GM12878 (cell line): ENCODE measurements at regions not wholly inside any gene's neighbourhood (a gene's known extent, or its start where the extent isn't known, plus 50 kb on each side); places are given as distances from the start of the nearest gene placed in this dataset.

Experiments used
- ATAC-seq: fragments of 200-7000 bp; cut with Tn5 transposase; 3 replicates; pipeline ENCODE4 v1.9.1; 2020; ENCODE audit warnings: mild to moderate bottlenecking, moderate library complexity
- BruUV-seq: library from RNA; stranded (reverse); fragments of 400-500 nt; replicated peaks from 2 replicates; lab custom pipeline; 2021; lab: Mats Ljungman, UMichigan
- CTCF ChIA-PET: fragments of 300-600 bp; sonication (Branson Sonifier 250); formaldehyde crosslinking; extraction: SDS; loops from one replicate; lab custom pipeline; 2021; ENCODE audit warnings: inconsistent platforms; lab: Yijun Ruan, JAX
- POLR2A ChIA-PET: fragments of 350-600 bp; formaldehyde crosslinking; extraction: SDS; loops from one replicate; lab custom pipeline; 2021; ENCODE audit warnings: inconsistent platforms; lab: Charles Lee
- RAD21 ChIA-PET: fragments of 300-600 bp; sonication (Branson Sonifier 250); formaldehyde crosslinking; loops from one replicate; lab custom pipeline; 2023; ENCODE audit warnings: antibody characterized with exemption; ENCODE audit not compliant: unreplicated experiment; lab: Charles Lee
- SMC1A ChIA-PET: fragments of 300-600 bp; sonication (Branson Sonifier 250); formaldehyde crosslinking; loops from one replicate; lab custom pipeline; 2023; ENCODE audit not compliant: unreplicated experiment, uncharacterized antibody; lab: Charles Lee
- DNase-seq: peaks from one replicate; pipeline ENCODE4 v3.0.0-alpha.2; 2011; ENCODE audit warnings: low read depth, low spot score
- FAIRE-seq: peaks from 3 replicates; lab custom pipeline; 2011; peaks lifted over from hg19 to GRCh38; lab: Jason Lieb, UNC
- H2AFZ ChIP-seq: 2 replicates; pipeline ENCODE4 v1.6.0; 2011; ENCODE audit warnings: low read depth, low read length, control low read depth; ENCODE audit not compliant: control insufficient read depth
- H3K27ac ChIP-seq: 2 replicates; pipeline ENCODE4 v1.5.1; 2011; ENCODE audit warnings: control low read depth; ENCODE audit not compliant: control insufficient read depth, insufficient read depth
- H3K27me3 ChIP-seq, 2 experiments: replicated peaks in 1 of 2; 2 replicates each; pipeline versions ENCODE4 v1.6.0 to v1.6.1; 2011; ENCODE audit warnings: low read length in 1 of 2; ENCODE audit not compliant: control insufficient read depth in 2 of 2, insufficient read depth in 2 of 2
- H3K36me3 ChIP-seq, 2 experiments: 2 replicates each; pipeline ENCODE4 v1.5.1; 2011; ENCODE audit warnings: low read length in 1 of 2; ENCODE audit not compliant: control insufficient read depth in 2 of 2, insufficient read depth in 2 of 2
- H3K4me1 ChIP-seq: 2 replicates; pipeline ENCODE4 v1.6.1; 2011; ENCODE audit warnings: mild to moderate bottlenecking, low read length, moderate library complexity, mixed read lengths; ENCODE audit not compliant: control insufficient read depth, insufficient read depth
- H3K4me2 ChIP-seq: 2 replicates; pipeline ENCODE4 v1.6.0; 2011; ENCODE audit warnings: control low read depth; ENCODE audit not compliant: control insufficient read depth, insufficient read depth
- H3K4me3 ChIP-seq: fragments of 200-600 bp; sonication (generic); 2 replicates; pipeline ENCODE4 v1.5.1; 2016
- H3K79me2 ChIP-seq: 2 replicates; pipeline ENCODE4 v1.6.0; 2011; ENCODE audit warnings: low read length; ENCODE audit not compliant: control insufficient read depth, insufficient read depth
- H3K9ac ChIP-seq: 2 replicates; pipeline ENCODE4 v1.8.0; 2011; ENCODE audit warnings: low read length, control low read depth, mixed read lengths; ENCODE audit not compliant: control insufficient read depth, insufficient read depth
- H3K9me3 ChIP-seq: replicated peaks from 3 replicates; pipeline ENCODE4 v1.5.1; 2011; ENCODE audit warnings: mild to moderate bottlenecking, low read length; ENCODE audit not compliant: control insufficient read depth, insufficient read depth
- H4K20me1 ChIP-seq: 2 replicates; pipeline ENCODE4 v1.6.0; 2011; ENCODE audit not compliant: control insufficient read depth, insufficient read depth
- BHLHE40 ChIP-seq, 2 experiments: fragments of 450-650 bp in 1 of 2; IDR thresholded peaks; 2 replicates each; pipeline ENCODE4 v1.6.1; 2011 to 2017; ENCODE audit warnings: low read depth in 2 of 2, borderline replicate concordance in 1 of 2, improper control_type of control experiment in 1 of 2, low read length in 1 of 2, mild to moderate bottlenecking in 1 of 2
- ETV6 ChIP-seq, 2 experiments: fragments of 450-650 bp in 1 of 2; IDR thresholded peaks in 1 of 2; conservative IDR thresholded peaks in 1 of 2; 2 replicates each; pipeline ENCODE4 v1.6.1; 2014; ENCODE audit warnings: antibody characterized with exemption in 1 of 2, borderline replicate concordance in 1 of 2, low read depth in 1 of 2, mild to moderate bottlenecking in 1 of 2, moderate library complexity in 1 of 2
- MYB ChIP-seq: fragments of 150-350 bp; IDR thresholded peaks from 2 replicates; pipeline ENCODE4 v1.6.1; 2014; ENCODE audit warnings: mild to moderate bottlenecking, low read depth, low read length, borderline replicate concordance
- NFYB ChIP-seq: IDR thresholded peaks from 2 replicates; pipeline ENCODE4 v1.6.1; 2011; ENCODE audit warnings: low read depth, mild to moderate bottlenecking, low read length, improper control_type of control experiment, moderate library complexity; ENCODE audit not compliant: insufficient read depth
- NR2F1 ChIP-seq: fragments of 450-650 bp; conservative IDR thresholded peaks from 2 replicates; pipeline ENCODE4 v1.6.1; 2017; ENCODE audit warnings: mild to moderate bottlenecking
- PML ChIP-seq: IDR thresholded peaks from 2 replicates; pipeline ENCODE4 v1.6.1; 2012; ENCODE audit warnings: low read length, inconsistent platforms
- PRDM15 ChIP-seq: fragments of 450-650 bp; formaldehyde crosslinking; IDR thresholded peaks from 2 replicates; pipeline ENCODE4 v1.4.0; 2020; ENCODE audit warnings: mild to moderate bottlenecking, moderate library complexity
- RAD51 ChIP-seq: fragments of 450-650 bp; IDR thresholded peaks from 2 replicates; pipeline ENCODE4 v1.6.1; 2016; ENCODE audit warnings: moderate library complexity, mild to moderate bottlenecking, inconsistent platforms
- RB1 ChIP-seq: fragments of 450-650 bp; formaldehyde crosslinking; IDR thresholded peaks from 2 replicates; pipeline ENCODE4 v1.6.1; 2017; ENCODE audit warnings: mild to moderate bottlenecking, borderline replicate concordance
- RCOR1 ChIP-seq: conservative IDR thresholded peaks from 2 replicates; pipeline ENCODE4 v1.6.1; 2012; ENCODE audit warnings: low read depth, low read length, improper control_type of control experiment
- SIX5 ChIP-seq: IDR thresholded peaks from 2 replicates; pipeline ENCODE4 v1.6.1; 2011; ENCODE audit warnings: mild to moderate bottlenecking, low read depth, low read length, moderate library complexity; ENCODE audit not compliant: severe bottlenecking
- SMARCA5 ChIP-seq: fragments of 450-650 bp; IDR thresholded peaks from 2 replicates; pipeline ENCODE4 v1.6.1; 2017; ENCODE audit warnings: mild to moderate bottlenecking
- SMC3 ChIP-seq: IDR thresholded peaks from 2 replicates; pipeline ENCODE4 v1.6.1; 2011; ENCODE audit warnings: low read length, improper control_type of control experiment, borderline replicate concordance
- STAT1 ChIP-seq: fragments of 450-650 bp; conservative IDR thresholded peaks from 2 replicates; pipeline ENCODE4 v1.6.1; 2014; ENCODE audit warnings: antibody characterized with exemption, mild to moderate bottlenecking
- WGBS: methylation state at CpG from one replicate; pipeline ENCODE4 v1.1.6; 2016; ENCODE audit warnings: low lambda C conversion rate; ENCODE audit not compliant: insufficient replicate concordance, insufficient coverage; ENCODE audit errors: missing lambda C conversion rate; 5-methylcytosine and 5-hydroxymethylcytosine counted together
- in situ Hi-C: fragments of 300-500 bp; cut with MboI; formaldehyde crosslinking; loops from 9 replicates; pipeline ENCODE4 v1.14.3; 2018; ENCODE audit warnings: mixed read lengths
- intact Hi-C: fragments of 100-400 bp; cut with micrococcal nuclease; formaldehyde crosslinking; loops from one replicate; pipeline ENCODE4 v1.14.2; 2022; ENCODE audit not compliant: unreplicated experiment

- H3K9me3 ChIP-seq, result no peaks in the 10 kb centered on the region
- H4K20me1 ChIP-seq, result no peaks in the 10 kb centered on the region
- CTCF ChIA-PET, result no interaction called here
- TF ChIP-seq NFYB (no peak), BHLHE40 (IDR thresholded peaks at IDR 0.05; ENCODE audit: borderline replicate concordance in 1 of 2, low read depth in 2 of 2, low read length in 1 of 2) (no peak), SIX5 (no peak), RCOR1 (no peak), RAD51 (no peak)
- H3K27me3 ChIP-seq, result no peaks in the 10 kb centered on the region; a peak in 1 of 4 replicates
- H3K4me2 ChIP-seq, result no peak overlapping the region
- no TSS peak for BruUV-seq
- no peak overlapping the region for H2AFZ ChIP-seq
- H3K79me2 ChIP-seq, result no peaks in the 10 kb centered on the region
- no peak overlapping the region for H3K27ac ChIP-seq
- FAIRE-seq, result no peak
- no peak for DNase-seq
- SMC1A ChIA-PET, result no interaction called here
- H3K4me1 ChIP-seq, result no peaks in the 10 kb centered on the region
- 31% methylated on average over 5 of the region's 5 CpGs for WGBS
- POLR2A ChIA-PET, result no interaction called here
- RAD21 ChIA-PET, result no interaction called here
- ATAC-seq, result no peak
- H3K4me3 ChIP-seq, result no peak overlapping the region
- no peaks in the 10 kb centered on the region for H3K36me3 ChIP-seq
- intact Hi-C loops (no loop called here), in situ Hi-C loops (no loop called here)
- H3K9ac ChIP-seq, result no peak overlapping the region
Measured at GRCh38 chr5:58133631-58134296, 326.1 kb downstream of the PLK2 start.

- ChIA-PET POLR2A (no interaction called here), SMC1A (no interaction called here), CTCF (no interaction called here), RAD21 (no interaction called here)
- no peaks in the 10 kb centered on the region for H4K20me1 ChIP-seq
- H3K4me3 ChIP-seq, result no peak overlapping the region
- no peak overlapping the region for H3K27ac ChIP-seq
- no peak overlapping the region for H3K4me2 ChIP-seq
- no peak for DNase-seq
- no peak for FAIRE-seq
- no peaks in the 10 kb centered on the region for H3K4me1 ChIP-seq
- in situ Hi-C loops, result no loop called here
- no peak overlapping the region for H2AFZ ChIP-seq
- intact Hi-C loops, result no loop called here
- ATAC-seq, result no peak
- no peaks in the 10 kb centered on the region for H3K79me2 ChIP-seq
- no peaks in the 10 kb centered on the region for H3K36me3 ChIP-seq
- no TSS peak for BruUV-seq
- no peaks in the 10 kb centered on the region; a peak in 1 of 4 replicates for H3K27me3 ChIP-seq
- no peak overlapping the region for H3K9ac ChIP-seq
- 45% methylated on average over 7 of the region's 7 CpGs for WGBS
- no peaks in the 10 kb centered on the region for H3K9me3 ChIP-seq
- TF ChIP-seq STAT1 (no peak), NR2F1 (no peak), PML (no peak), ETV6 (conservative IDR thresholded peaks at IDR 0.05 in 1 of 2, IDR thresholded peaks at IDR 0.05 in 1 of 2; ENCODE audit: borderline replicate concordance in 1 of 2, low read depth in 1 of 2) (no peak), SMC3 (no peak), MYB (no peak), SMARCA5 (no peak), PRDM15 (CRISPR knock-in tag) (no peak), RB1 (no peak)
Measured at GRCh38 chr5:58133216-58133615, 326.7 kb downstream of the PLK2 start.
